VCaP (cell line): ENCODE measurements at regions not wholly inside any gene's neighbourhood (a gene's known extent, or its start where the extent isn't known, plus 50 kb on each side); places are given as distances from the start of the nearest gene placed in this dataset.
"Not testable (repeated sequence)": the region's sequence is repeated elsewhere in the genome, so short reads cannot be mapped to it uniquely, and the experiment has no call there.

Source experiments
- H3K27ac ChIP-seq: fragments of 450-650 bp; 2 replicates; pipeline ENCODE4 v1.5.1; 2017
- TF ChIP-seq, protein P1 (sequence below): fragments of 450-650 bp; conservative IDR thresholded peaks from 2 replicates; pipeline ENCODE4 v1.5.1; 2017; ENCODE audit warnings: mild to moderate bottlenecking, moderate library complexity

DNA sequence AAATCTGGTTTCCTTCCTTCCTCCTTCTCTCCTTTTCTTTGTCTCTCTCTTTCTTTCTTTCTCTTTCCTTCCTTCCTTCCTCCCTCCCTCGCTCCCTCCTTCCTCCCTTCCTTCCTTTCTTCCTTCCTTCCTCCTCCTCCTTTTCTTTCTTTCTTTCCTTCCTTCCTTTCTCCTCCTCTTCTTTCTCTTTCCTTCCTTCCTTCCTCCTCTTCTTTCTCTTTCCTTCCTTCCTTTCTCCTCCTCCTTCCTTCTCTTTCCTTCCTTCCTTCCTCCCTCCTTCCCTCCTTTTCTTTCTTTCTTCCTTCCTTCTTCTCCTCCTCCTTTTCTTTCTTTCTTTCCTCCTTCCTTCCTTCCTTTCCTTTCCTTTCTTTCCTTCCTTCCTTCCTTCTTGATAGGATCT is 61.2 kb downstream of the VIP start:
- H3K27ac ChIP-seq = no peak overlapping the region
- TF ChIP-seq, protein P1, sequence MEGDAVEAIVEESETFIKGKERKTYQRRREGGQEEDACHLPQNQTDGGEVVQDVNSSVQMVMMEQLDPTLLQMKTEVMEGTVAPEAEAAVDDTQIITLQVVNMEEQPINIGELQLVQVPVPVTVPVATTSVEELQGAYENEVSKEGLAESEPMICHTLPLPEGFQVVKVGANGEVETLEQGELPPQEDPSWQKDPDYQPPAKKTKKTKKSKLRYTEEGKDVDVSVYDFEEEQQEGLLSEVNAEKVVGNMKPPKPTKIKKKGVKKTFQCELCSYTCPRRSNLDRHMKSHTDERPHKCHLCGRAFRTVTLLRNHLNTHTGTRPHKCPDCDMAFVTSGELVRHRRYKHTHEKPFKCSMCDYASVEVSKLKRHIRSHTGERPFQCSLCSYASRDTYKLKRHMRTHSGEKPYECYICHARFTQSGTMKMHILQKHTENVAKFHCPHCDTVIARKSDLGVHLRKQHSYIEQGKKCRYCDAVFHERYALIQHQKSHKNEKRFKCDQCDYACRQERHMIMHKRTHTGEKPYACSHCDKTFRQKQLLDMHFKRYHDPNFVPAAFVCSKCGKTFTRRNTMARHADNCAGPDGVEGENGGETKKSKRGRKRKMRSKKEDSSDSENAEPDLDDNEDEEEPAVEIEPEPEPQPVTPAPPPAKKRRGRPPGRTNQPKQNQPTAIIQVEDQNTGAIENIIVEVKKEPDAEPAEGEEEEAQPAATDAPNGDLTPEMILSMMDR = no peak

DNA sequence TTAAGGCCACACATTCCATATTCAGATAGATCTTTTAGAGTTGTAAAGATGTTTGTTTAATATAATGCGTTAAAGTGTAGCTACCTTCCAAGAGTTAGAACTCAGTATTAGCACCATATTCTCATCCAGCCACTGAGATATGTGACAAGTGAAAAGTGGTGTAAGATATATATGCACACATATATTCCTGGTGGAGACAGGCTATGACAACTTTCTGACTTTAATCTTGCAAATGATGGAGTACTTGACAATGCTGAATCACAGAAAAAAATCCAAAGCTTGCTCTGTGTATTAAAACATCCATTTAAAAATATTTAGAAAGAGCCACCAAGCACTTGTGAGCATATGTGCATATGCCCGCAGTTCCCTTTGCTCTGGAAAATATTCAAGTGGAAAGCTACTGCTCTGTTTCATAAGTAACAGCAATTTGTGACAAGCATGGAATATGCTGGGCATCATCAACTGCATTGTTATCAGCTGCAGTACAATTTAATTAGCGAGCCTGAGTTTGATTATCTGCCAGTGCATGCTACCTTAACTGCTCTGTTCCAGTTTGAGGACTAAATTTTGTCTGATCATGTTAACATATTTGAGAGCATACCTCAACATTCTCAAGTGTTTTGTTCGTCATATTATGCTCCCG is 64.8 kb downstream of the VIP start:
- H3K27ac ChIP-seq = no peak overlapping the region
- TF ChIP-seq, protein P1 = no peak

DNA sequence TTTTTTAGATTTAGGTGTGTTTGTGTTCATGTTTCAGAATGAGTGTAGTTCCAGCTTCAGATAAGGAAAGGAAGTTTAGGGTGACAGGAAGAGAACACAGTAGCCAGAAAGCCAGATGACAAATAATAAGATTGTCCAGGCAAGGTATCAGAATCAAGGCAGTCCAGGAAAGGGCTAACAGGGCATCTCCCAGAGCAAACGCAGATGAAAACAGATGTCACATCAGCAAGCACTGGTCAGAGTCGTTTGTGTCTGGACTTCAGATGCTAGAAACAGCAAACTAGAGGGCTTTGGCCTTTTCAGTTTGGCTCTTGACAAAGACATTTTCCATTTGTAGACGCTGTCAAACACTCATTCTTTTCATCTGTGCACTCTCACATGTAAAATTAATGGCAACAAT is 65.5 kb downstream of the VIP start:
- TF ChIP-seq, protein P1 = no peak
- H3K27ac ChIP-seq = no peak overlapping the region

DNA sequence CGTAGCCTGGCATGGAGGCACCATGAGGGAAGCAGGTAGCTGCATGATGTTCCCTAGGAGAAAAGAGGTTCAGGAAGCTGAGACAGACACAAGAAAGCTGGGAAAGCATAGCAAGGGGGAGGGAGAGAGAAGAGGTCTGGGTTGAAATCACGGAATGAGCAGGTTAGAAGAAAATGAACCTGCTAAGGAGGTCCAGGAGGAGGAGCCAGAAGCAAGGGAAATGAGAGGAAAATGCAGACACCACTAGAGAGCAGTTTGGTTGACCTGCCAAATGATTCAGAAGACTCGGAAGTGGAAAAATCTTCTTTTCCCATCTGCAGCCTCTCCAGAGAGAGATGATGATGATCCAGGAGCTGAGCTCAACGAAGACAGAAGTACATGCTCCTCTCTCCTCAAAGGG is 70.9 kb downstream of the VIP start:
- H3K27ac ChIP-seq = no peak overlapping the region
- TF ChIP-seq, protein P1 = no peak

DNA sequence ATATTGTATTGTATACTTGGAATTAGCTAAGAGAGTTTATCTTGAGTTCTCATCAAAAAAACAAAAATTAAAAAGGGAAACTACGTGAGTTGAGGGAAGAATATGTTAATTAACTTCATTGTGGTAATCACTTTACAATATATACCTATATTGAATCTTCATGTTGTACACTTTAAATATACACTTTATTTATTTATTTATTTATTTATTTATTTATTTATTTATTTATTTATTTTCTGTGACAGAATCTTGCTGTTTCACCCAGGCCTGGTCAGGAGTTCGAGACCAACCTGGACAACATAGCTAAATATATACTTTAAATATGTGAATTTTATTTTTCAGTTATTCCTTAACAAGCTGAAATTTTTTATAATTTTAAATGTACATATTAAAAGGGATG is 74.1 kb downstream of the VIP start:
- TF ChIP-seq, protein P1 = no peak
- no peak overlapping the region for H3K27ac ChIP-seq

DNA sequence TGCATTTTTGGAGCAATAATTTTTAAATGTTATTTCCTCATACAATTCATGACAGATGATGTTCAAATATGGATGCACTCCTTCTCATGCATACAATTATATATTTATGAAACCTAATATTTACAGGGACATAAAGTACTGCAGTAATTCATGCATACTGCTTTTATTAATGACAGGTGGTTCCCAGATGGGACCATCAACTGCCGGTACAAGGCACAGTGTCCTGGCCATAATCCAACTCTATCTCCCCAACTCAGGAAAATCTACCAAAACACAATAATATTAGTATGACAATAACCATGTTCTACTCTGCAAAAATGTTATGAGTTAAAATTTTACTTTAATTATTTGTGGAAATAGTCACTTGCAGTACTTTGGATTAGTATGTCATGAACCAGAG is 77.8 kb downstream of the VIP start:
- TF ChIP-seq, protein P1 = no peak
- no peak overlapping the region for H3K27ac ChIP-seq

DNA sequence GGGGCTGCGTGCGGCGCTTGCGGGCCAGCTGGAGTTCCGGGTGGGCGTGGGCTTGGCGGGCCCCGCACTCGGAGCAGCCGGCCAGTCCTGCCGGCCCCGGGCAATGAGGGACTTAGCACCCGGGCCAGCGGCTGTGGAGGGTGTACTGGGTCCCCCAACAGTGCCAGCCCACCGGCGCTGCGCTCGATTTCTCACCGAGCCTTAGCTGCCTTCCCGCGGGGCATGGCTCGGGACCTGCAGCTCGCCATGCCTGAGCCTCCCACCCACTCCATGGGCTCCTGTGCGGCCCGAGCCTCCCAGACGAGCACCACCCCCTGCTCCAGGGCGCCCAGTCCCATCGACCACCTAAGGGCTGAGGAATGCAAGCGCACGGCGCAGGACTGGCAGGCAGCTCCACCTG is 83.8 kb downstream of the VIP start:
- not testable (repeated sequence) for H3K27ac ChIP-seq

DNA sequence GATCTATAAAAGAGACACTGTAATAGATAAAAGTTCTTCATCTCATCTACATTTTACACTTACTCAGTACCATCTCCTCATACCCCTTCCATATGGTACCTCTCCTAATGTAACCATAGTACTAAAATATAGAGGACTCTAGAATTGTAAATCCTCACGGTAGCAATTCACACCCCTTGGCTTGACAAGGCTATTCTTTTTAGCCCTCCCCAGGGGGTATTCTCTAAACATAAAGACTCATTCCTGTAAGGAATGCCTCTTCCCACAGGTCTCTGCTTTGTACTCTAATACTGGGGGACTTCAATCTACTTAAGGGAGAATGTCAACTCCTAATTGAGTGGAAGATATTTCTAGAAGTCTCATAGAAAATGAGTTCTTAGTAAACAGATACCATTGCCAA is 85.9 kb downstream of the VIP start:
- H3K27ac ChIP-seq = no peak overlapping the region
- TF ChIP-seq, protein P1 = no peak
